ENCODE measurements at regions not wholly inside any gene's neighbourhood (a gene's known extent, or its start where the extent isn't known, plus 50 kb on each side); places are given as distances from the start of the nearest gene placed in this dataset.

- intact Hi-C loops (cut with micrococcal nuclease): no loop called here
- Histone ChIP-seq H3K4me2 (ENCODE audit: low read length) (no peak overlapping the region), H4K20me1 (ENCODE audit: insufficient read depth) (no peaks in the 10 kb centered on the region), H3K4me1 (ENCODE audit: control insufficient read depth in 1 of 2, insufficient read depth in 2 of 2, low read length in 2 of 2) (no peaks in the 10 kb centered on the region), H2AFZ (ENCODE audit: low read depth, low read length, poor library complexity, severe bottlenecking) (peak overlapping the region; percentile 29), H3K4me3 (replicated peaks in 1 of 2; ENCODE audit: low read depth in 1 of 2, low read length in 2 of 2) (no peak overlapping the region), H3K9ac (ENCODE audit: low read length) (no peak overlapping the region), H3K9me3 (ENCODE audit: control insufficient read depth in 1 of 2, insufficient read depth in 1 of 2, low read depth in 1 of 2, low read length in 2 of 2) (no peaks in the 10 kb centered on the region), H3K27ac (ENCODE audit: low read depth, low read length) (no peak overlapping the region), H3K27me3 (ENCODE audit: insufficient read depth, low read length) (no peaks in the 10 kb centered on the region), H3K36me3 (ENCODE audit: control insufficient read depth in 1 of 2, insufficient read depth in 2 of 2, low read length in 2 of 2) (no peaks in the 10 kb centered on the region), H3K9me2 (ENCODE audit: insufficient read depth) (no peaks in the 10 kb centered on the region), H3K79me2 (ENCODE audit: insufficient read depth, low read length) (no peaks in the 10 kb centered on the region)
- peak; percentile 38 for DNase-seq (ENCODE audit: low read depth, low spot score)
- BruUV-seq (replicated peaks): no TSS peak
- RAD21 ChIA-PET (ENCODE audit: low non-redundant PET in 1 of 2, low total read pairs in 2 of 2, uncharacterized antibody in 2 of 2, unreplicated experiment in 2 of 2): no interaction called here
- POLR2A ChIA-PET: no interaction called here
- no peak for TF ChIP-seq FOSL1 (IDR thresholded peaks at IDR 0.05; ENCODE audit: low read depth)
- TF ChIP-seq ATF3 (IDR thresholded peaks at IDR 0.05): no peak
- TF ChIP-seq SP1 (IDR thresholded peaks at IDR 0.05; ENCODE audit: low read depth): no peak
- no peak for TF ChIP-seq CBX3 (IDR thresholded peaks at IDR 0.05; ENCODE audit: low read depth)
- TF ChIP-seq EZH2 (IDR thresholded peaks at IDR 0.05): no peak
- no peak for TF ChIP-seq ZNF274 (IDR thresholded peaks at IDR 0.05; ENCODE audit: low read depth, low read length)
- TF ChIP-seq RAD21 (IDR thresholded peaks at IDR 0.05; ENCODE audit: low read depth): peak; percentile 75
- no peak for TF ChIP-seq SRF (IDR thresholded peaks at IDR 0.05; ENCODE audit: low read depth)
- TF ChIP-seq, protein P1, sequence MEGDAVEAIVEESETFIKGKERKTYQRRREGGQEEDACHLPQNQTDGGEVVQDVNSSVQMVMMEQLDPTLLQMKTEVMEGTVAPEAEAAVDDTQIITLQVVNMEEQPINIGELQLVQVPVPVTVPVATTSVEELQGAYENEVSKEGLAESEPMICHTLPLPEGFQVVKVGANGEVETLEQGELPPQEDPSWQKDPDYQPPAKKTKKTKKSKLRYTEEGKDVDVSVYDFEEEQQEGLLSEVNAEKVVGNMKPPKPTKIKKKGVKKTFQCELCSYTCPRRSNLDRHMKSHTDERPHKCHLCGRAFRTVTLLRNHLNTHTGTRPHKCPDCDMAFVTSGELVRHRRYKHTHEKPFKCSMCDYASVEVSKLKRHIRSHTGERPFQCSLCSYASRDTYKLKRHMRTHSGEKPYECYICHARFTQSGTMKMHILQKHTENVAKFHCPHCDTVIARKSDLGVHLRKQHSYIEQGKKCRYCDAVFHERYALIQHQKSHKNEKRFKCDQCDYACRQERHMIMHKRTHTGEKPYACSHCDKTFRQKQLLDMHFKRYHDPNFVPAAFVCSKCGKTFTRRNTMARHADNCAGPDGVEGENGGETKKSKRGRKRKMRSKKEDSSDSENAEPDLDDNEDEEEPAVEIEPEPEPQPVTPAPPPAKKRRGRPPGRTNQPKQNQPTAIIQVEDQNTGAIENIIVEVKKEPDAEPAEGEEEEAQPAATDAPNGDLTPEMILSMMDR (IDR thresholded peaks at IDR 0.05 in 2 of 3, conservative IDR thresholded peaks at IDR 0.05 in 1 of 3; ENCODE audit: borderline replicate concordance in 1 of 3, insufficient read depth in 1 of 3, low read depth in 2 of 3, low read length in 2 of 3): peak; percentile 45 to 73 (median 53); a peak in 4 of 6 replicates
- TF ChIP-seq ELF1 (IDR thresholded peaks at IDR 0.05; ENCODE audit: borderline replicate concordance, low read depth): no peak
- no peak for TF ChIP-seq POLR2AphosphoS5 (IDR thresholded peaks at IDR 0.05; ENCODE audit: low read depth, low read length)
- ATAC-seq: peak; percentile 72
- CTCF ChIA-PET: interaction anchor here (1.0 kb wide), 1 partner anchor 240 kb away, joined by 3 read pairs; no protein-coding TSS in a partner anchor
Measured at GRCh38 chr6:168865-169455, 123.3 kb upstream of the DUSP22 start.

All from HCT116 (cell line).